Hepatocyte (in vitro differentiated cells): ENCODE measurements at regions not wholly inside any gene's neighbourhood (a gene's known extent, or its start where the extent isn't known, plus 50 kb on each side); places are given as distances from the start of the nearest gene placed in this dataset.

Experiments
- EZH2 ChIP-seq: fragments of 200-600 bp; sonication (generic); IDR thresholded peaks from 2 replicates; pipeline ENCODE4 v1.6.1; 2016; ENCODE audit warnings: antibody characterized with exemption, mild to moderate bottlenecking, borderline replicate concordance
- EZH2phosphoT487 ChIP-seq: fragments of 200-600 bp; sonication (generic); IDR thresholded peaks from one replicate; pipeline ENCODE4 v1.6.1; 2018; ENCODE audit warnings: antibody characterized with exemption, mild to moderate bottlenecking, low read depth, moderate library complexity; ENCODE audit not compliant: unreplicated experiment, severe bottlenecking
- TF ChIP-seq, protein P1 (sequence below): fragments of 200-600 bp; sonication (generic); IDR thresholded peaks from 2 replicates; pipeline ENCODE4 v1.5.1; 2016; ENCODE audit warnings: antibody characterized with exemption, mild to moderate bottlenecking; ENCODE audit not compliant: poor library complexity

DNA sequence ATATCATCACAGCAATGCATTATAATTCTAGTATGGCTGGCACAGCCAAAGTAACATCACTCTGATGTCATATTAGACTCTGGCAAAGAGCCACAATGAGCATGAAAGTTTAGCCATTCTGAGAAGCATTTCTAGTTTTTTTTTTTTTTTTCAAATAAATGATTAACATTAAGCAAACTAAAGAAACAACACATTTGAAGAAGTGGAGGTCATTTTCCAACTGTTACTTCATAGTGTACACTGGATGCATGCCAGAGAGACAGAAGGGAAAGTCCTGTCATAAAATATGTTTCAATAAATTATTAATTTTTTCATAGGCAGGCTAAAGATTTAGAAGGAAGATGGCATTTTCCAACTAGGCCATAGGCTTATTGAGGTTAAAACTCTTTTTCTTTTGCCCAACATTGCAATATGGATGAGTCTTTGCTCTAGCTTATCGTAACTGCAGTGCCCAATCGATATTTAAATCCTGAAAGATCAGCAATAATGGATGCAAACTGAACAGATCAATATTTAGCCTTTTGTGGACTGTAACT, 1630.4 kb upstream of the ACVR2A start:
- TF ChIP-seq, protein P1, sequence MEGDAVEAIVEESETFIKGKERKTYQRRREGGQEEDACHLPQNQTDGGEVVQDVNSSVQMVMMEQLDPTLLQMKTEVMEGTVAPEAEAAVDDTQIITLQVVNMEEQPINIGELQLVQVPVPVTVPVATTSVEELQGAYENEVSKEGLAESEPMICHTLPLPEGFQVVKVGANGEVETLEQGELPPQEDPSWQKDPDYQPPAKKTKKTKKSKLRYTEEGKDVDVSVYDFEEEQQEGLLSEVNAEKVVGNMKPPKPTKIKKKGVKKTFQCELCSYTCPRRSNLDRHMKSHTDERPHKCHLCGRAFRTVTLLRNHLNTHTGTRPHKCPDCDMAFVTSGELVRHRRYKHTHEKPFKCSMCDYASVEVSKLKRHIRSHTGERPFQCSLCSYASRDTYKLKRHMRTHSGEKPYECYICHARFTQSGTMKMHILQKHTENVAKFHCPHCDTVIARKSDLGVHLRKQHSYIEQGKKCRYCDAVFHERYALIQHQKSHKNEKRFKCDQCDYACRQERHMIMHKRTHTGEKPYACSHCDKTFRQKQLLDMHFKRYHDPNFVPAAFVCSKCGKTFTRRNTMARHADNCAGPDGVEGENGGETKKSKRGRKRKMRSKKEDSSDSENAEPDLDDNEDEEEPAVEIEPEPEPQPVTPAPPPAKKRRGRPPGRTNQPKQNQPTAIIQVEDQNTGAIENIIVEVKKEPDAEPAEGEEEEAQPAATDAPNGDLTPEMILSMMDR: no peak
- TF ChIP-seq EZH2phosphoT487: no peak
- TF ChIP-seq EZH2: no peak
